ENCODE measurements at regions not wholly inside any gene's neighbourhood (a gene's known extent, or its start where the extent isn't known, plus 50 kb on each side); places are given as distances from the start of the nearest gene placed in this dataset.

- TF ChIP-seq POLR2A (IDR thresholded peaks at IDR 0.05) (no peak), CTCF (IDR thresholded peaks at IDR 0.05) (no peak)
Measured at GRCh38 chr3:96236522-96236921, 577.9 kb upstream of the EPHA6 start.

All from thyroid gland (tissue), 4 donors.